ENCODE measurements at regions not wholly inside any gene's neighbourhood (a gene's known extent, or its start where the extent isn't known, plus 50 kb on each side); places are given as distances from the start of the nearest gene placed in this dataset.

DNA sequence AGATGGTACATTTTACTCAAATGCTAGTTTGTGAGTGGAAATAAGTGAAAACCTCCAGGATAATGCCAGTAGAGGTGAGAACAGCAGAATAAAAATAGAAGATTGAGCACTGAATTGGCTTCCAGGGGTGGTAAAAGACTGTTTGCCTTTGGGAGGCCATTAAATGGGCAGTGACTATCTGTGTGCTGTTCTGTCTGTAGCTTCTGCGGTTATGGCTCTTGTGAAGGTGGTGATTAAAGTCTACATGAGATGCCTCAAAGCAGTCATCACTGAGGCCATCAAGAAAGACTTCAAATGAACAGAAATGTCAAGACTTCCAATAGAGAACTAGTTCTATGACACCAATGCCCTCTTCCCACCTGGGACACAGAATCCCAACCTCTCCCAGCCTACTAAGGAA is 108.8 kb downstream of the EFHB start:
- TF ChIP-seq SPI1 (IDR thresholded peaks at IDR 0.05; ENCODE audit: borderline replicate concordance, low read depth) (no peak), REST (IDR thresholded peaks at IDR 0.05; ENCODE audit: insufficient replicate concordance, low read depth) (no peak), GABPA (IDR thresholded peaks at IDR 0.05; ENCODE audit: low read depth) (no peak), CTCF (IDR thresholded peaks at IDR 0.05; ENCODE audit: insufficient read depth, low read length) (no peak), POLR2AphosphoS5 (IDR thresholded peaks at IDR 0.05; ENCODE audit: low read depth) (no peak)
- Histone ChIP-seq H3K27ac (replicated peaks) (no peak overlapping the region), H3K27me3 (ENCODE audit: insufficient read depth, poor library complexity, severe bottlenecking) (no peaks in the 10 kb centered on the region), H3K4me3 (replicated peaks; ENCODE audit: insufficient read depth, low read length) (no peak overlapping the region)
- no peak for DNase-seq (ENCODE audit: low read depth in 1 of 2, low spot score in 1 of 2)

- Histone ChIP-seq H3K27ac (replicated peaks) (no peak overlapping the region), H3K4me3 (replicated peaks; ENCODE audit: insufficient read depth, low read length) (no peak overlapping the region), H3K27me3 (ENCODE audit: insufficient read depth, poor library complexity, severe bottlenecking) (no peaks in the 10 kb centered on the region)
- DNase-seq (ENCODE audit: low read depth in 1 of 2, low spot score in 1 of 2): no peak
- TF ChIP-seq GABPA (IDR thresholded peaks at IDR 0.05; ENCODE audit: low read depth) (no peak), CTCF (IDR thresholded peaks at IDR 0.05; ENCODE audit: insufficient read depth, low read length) (no peak), POLR2AphosphoS5 (IDR thresholded peaks at IDR 0.05; ENCODE audit: low read depth) (no peak), REST (IDR thresholded peaks at IDR 0.05; ENCODE audit: insufficient replicate concordance, low read depth) (no peak), SPI1 (IDR thresholded peaks at IDR 0.05; ENCODE audit: borderline replicate concordance, low read depth) (no peak)
These were observed 111.2 kb downstream of the EFHB start for GRCh38 chr3:19822805-19823204.

DNA sequence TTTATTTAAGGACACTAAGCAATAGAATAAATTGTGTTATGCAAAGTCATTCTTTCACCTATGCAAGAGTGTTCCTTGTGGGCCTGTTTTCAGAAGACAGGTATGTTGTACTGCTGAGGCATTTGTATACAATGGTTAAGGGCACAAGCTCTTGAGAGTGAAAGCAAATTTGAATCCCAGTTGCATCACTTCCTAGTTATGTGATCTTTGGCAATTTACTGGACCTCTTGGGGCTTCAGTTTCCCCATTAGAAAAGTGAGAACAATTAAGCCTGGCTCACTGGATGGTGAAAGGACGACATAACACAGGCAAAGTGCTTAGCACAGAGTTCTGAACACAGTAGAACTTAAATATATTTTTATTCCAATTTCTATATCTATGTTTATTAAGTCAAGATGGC is 117.4 kb downstream of the EFHB start:
- Histone ChIP-seq H3K4me3 (replicated peaks; ENCODE audit: insufficient read depth, low read length) (no peak overlapping the region), H3K27me3 (ENCODE audit: insufficient read depth, poor library complexity, severe bottlenecking) (no peaks in the 10 kb centered on the region), H3K27ac (replicated peaks) (peak overlapping the region; percentile 23; the same call in 1 of the 2 replicates)
- DNase-seq (ENCODE audit: low read depth in 1 of 2, low spot score in 1 of 2): peak; percentile 4 to 57
- no peak for TF ChIP-seq CTCF (IDR thresholded peaks at IDR 0.05; ENCODE audit: insufficient read depth, low read length)
- TF ChIP-seq POLR2AphosphoS5 (IDR thresholded peaks at IDR 0.05; ENCODE audit: low read depth): no peak
- TF ChIP-seq REST (IDR thresholded peaks at IDR 0.05; ENCODE audit: insufficient replicate concordance, low read depth): no peak
- no peak for TF ChIP-seq GABPA (IDR thresholded peaks at IDR 0.05; ENCODE audit: low read depth)
- TF ChIP-seq SPI1 (IDR thresholded peaks at IDR 0.05; ENCODE audit: borderline replicate concordance, low read depth): no peak
